H1 (cell line): ENCODE measurements at regions not wholly inside any gene's neighbourhood (a gene's known extent, or its start where the extent isn't known, plus 50 kb on each side); places are given as distances from the start of the nearest gene placed in this dataset.

Experiments
- EP300 ChIP-seq, 2 experiments: IDR thresholded peaks; 1 replicate in 1 of 2; 2 replicates in 1 of 2; pipeline ENCODE4 v1.6.1; 2011 to 2012; ENCODE audit warnings: low read depth in 2 of 2, low read length in 2 of 2, mild to moderate bottlenecking in 2 of 2, borderline replicate concordance in 1 of 2, inconsistent platforms in 1 of 2, moderate library complexity in 1 of 2
- KDM5A ChIP-seq: fragments of 200-600 bp; IDR thresholded peaks from 2 replicates; pipeline ENCODE4 v1.7.1; 2012; ENCODE audit warnings: mild to moderate bottlenecking, low read length, inconsistent platforms, mixed read lengths
- RNF2 ChIP-seq: fragments of 200-900, 300-1000 bp; sonication (generic); IDR thresholded peaks from 2 replicates; pipeline ENCODE4 v1.7.1; 2016; ENCODE audit warnings: borderline replicate concordance, low read depth, mild to moderate bottlenecking, antibody characterized with exemption, low read length; ENCODE audit not compliant: poor library complexity, severe bottlenecking; ENCODE audit errors: missing control alignments
- SAP30 ChIP-seq: fragments of 300-600 bp; sonication (generic); IDR thresholded peaks from 2 replicates; pipeline ENCODE4 v1.7.1; 2012; ENCODE audit warnings: low read length, moderate library complexity, mild to moderate bottlenecking, inconsistent platforms; ENCODE audit not compliant: insufficient read depth, insufficient replicate concordance
- TBP ChIP-seq: IDR thresholded peaks from 2 replicates; pipeline ENCODE4 v1.6.1; 2011; ENCODE audit warnings: low read depth, low read length, improper control_type of control experiment

GRCh38 chr14:27049701-27050100 lies 451.9 kb upstream of the NOVA1 start (continued):
- TF ChIP-seq SAP30 (no peak), KDM5A (no peak), RNF2 (no peak), TBP (no peak), EP300 (IDR thresholded peaks at IDR 0.05; ENCODE audit: borderline replicate concordance in 1 of 2, low read depth in 2 of 2, low read length in 2 of 2) (no peak)
